Epidermal melanocyte (primary cell): ENCODE measurements at regions not wholly inside any gene's neighbourhood (a gene's known extent, or its start where the extent isn't known, plus 50 kb on each side); places are given as distances from the start of the nearest gene placed in this dataset.

Experiments
- DNase-seq: peaks from one replicate; pipeline ENCODE4 v3.0.0; 2011; ENCODE audit warnings: low spot score; ENCODE audit not compliant: insufficient read length

DNA sequence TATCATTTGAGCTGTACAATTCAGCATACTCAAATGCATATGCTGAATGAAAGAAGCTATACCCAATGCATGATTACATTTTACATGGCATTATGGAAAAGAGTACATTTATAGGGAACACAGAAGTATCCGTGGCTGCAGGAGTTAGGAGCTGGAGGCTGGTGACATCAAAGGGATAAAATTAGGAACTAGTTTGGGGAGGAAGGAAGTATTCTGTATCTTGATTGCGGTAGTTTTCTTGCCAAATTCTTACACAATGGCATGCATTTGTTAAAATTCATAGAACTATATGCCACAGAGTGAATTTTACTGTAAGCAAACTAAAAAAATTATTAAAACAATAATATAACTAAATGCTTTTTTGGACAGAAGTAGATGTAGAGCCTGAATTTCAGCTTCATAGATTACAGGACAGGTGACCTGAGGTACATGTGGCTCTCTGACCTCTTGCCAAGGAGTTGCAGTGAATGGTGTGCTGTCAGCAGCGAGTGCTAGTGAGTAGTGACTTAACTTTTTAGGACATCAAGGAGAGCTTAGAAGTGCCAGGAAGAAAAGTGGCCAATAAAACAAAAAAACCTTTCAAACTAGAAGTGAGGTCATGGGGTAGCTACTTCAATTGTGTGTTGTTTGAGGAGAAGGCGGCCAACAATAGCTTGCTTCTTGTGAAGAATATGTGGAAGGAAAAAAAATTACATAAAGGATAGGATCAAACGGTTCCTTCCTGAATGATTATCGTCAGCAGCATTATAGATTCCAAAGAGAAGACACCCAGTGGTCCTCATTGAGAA, 514.9 kb upstream of the CLINT1 start:
- no peak for DNase-seq

DNA sequence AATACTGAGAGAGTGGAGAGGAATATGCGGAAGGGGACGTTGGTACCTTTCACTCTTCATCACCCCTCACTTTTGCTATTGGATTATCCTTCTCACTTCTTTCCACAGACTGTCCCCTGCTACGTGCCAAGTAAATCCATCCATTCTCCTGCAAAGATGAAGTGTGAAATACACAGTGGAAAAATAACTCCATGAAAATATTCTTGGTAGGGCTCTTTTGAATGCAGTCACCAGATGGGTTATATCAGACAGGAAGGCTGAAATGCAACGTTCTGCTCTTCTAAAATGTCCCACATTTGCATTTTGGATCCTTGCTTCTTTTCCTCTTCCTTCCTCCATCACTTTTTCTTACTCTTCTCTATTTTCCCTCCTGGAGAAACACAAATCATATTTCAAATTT, 510.3 kb upstream of the CLINT1 start:
- DNase-seq, result no peak

DNA sequence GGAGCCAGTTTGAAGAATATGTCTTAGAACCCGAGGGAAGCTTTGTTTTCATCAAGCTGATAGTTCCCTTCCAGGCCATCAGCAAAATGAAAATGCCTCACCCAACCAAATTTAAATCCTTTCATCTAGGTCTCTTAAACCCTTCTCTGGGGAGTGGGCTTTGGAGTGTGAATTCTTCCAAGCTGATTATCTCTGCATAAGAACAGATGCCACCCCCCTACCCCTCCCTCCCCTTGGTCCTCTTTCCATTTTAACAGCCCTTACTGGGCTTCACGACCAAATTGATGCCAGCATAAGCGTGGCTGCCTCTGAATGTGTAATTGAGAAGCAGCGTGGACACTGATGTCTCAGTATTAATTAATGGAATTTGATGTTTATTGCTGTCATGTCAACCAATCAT, 509.7 kb upstream of the CLINT1 start:
- no peak for DNase-seq

DNA sequence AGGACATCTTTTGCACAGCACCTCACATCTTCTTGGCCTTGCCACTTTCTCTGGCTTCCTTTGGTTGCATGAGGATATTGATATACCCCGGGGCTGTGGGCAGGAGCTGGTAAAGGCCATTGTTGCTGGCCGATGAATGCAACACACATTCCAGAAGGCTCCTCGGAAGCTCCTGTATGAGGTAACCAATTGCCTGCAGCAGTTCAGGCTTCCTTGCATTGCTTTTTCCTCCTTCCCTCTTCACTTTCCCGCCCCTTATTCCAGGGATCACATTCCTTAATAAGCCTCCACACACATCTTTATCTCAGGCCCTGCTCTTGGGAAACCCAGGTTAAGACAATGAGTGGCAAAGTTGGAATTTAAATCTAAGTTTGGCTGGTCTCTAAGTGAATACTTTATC, 505.4 kb upstream of the CLINT1 start:
- no peak for DNase-seq

DNA sequence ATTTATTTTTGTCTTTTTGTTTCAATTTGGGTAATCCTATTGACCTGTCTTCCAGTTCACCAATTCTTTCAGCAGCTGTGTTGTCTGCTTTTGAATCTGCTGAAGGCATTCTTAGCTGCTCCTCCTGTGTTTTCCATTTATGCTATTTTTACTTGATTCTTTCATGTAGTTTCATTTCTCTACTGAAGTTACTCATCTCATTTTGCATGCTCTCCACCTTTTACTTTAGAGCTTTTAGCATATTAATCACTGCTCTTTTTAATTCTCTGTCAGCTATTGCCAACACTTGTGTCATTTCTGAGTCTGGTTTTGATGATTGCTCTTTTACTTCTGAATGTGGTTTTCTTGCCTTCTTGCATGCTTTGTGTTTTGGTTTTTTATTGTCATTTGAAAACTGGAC, 496.0 kb upstream of the CLINT1 start:
- DNase-seq, result no peak

DNA sequence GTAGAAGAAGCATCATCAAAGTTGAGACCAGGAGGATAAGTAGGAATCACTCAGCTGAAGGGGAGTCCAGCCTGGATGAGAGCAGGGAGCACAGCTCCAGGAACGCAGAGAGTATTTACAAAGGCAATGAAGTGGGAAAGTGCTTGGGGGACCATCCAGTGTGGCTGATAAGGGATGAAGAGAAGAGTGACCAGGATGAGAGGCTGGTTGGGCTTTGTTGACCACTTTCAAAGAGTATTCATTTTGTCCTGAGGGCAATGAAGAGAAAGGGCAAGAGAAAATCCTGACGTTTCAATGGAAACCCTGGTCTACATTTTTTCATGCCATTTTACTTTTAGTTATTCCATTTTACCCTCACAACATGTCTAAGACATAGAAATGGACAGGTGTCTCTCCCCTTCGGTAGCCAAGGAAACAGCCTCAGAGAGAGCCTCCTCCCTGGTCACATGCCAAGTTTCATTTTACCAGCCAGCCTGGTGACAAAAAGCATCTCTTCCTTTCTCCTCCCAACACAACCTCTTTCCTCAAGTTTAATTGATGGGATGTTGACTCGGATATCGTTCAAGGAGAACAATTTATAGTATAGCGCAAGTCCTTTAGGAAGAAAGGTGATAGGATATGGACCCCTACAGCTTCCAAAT, 492.7 kb upstream of the CLINT1 start:
- no peak for DNase-seq

DNA sequence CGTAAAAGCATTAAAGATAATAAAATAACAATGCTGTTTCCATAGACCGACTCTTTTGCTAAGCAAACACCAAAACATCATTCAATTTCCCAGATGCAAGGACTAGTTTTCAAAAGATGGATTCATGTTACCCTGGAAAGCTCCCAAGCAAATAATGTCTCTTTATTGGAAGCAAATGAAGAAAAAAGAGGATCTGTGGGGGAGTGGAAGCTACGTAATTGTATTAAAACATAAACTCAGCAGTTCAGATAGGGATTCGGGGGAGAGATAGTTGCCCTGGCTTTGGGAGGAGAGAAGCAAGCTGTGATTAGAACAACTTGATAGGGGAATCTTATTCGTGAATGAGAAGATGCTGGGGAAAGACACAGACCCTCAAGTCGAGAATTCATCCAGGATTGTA, 491.0 kb upstream of the CLINT1 start:
- DNase-seq, result no peak

DNA sequence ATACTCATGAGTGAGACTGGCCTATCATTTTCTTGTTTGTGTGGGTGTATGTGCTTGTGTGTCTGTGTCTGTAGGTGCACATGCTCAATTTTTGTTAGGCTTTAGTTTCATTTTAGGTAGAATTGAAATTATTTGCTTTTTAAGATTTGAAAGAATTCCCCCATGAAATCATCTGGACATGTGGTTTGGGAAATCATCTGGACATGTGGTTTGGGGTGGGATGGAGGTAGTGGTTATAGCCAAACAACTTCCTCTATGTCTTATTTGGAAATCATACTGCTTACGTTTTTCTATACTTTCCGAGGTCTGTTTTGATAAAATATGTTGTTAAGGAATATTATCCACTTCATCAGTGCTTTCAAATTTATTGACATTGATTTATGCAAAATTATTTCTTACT, 485.4 kb upstream of the CLINT1 start:
- DNase-seq, result no peak

DNA sequence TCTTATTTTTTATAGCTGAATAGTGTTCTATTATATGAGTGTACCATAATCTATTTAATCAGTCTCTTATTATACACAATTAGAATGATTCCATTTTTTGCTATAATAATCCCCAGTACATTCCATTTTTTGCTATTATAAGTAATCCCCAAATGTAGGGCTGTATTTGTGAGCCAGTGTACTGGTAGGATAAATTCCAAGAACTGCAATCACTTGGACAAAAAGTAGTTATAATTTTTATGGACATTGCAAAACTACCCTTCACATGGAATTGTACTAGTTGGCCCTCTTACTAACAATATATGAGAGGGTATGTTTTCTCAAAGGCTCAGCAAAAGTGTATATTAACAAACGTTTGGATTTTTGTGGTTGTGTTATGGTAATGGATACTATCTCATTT, 481.7 kb upstream of the CLINT1 start:
- no peak for DNase-seq

DNA sequence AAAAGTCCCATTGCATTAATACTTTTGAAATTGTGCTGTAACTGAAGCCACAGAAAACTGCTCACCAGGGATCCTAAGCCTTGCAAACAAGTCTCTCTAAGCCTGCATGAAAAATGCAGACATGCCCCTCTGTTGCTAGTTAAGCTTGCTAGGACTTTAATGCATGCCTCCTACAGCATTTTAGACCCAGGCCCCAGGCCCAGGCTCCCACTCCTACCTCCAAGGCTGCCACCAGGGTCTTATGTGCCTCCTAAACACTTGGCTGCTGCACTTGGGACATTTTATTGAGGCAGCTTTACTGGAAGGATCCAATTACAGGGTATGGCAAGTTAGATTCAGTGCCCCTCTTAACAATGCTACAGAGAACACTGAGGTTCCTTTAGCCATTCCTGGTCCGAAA, 467.3 kb upstream of the CLINT1 start:
- DNase-seq, result no peak

DNA sequence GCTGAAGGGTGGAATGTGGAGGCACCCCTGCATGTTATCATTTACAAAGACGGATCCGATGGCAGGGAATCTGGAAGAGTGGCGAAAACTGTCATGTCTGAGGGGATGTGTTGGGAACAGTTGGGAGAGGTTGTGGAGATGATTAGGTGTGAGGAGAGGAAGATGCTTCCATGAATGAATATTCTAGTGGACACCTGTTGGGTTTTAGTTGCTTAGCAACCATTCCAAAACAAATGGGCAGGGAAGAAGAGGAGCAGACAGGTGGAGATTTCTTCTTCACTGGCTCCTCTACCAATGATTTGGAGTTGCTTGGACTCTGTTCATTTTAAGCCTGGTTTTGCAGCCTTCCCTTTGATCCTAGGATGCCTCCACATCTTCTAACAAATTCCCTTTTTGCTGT, 465.3 kb upstream of the CLINT1 start:
- DNase-seq, result no peak

DNA sequence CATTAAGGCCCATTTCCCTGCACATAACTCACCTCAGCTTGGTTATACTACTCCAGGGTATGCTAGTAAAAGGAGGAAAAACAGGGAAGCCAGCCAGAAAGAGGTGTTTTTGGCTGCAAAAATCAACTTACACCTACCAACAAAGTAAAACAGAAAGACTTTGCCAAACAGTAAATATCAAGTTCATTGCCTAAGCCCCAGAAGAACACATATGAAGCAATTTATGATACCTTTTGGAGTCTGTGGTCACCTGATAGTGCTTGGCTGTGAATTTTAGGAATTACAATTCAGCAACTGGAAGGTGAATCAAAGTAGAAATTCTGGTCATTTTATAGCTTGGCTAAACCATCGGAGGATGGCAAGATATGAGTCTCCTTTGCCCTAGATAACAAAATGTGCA, 463.7 kb upstream of the CLINT1 start:
- no peak for DNase-seq

DNA sequence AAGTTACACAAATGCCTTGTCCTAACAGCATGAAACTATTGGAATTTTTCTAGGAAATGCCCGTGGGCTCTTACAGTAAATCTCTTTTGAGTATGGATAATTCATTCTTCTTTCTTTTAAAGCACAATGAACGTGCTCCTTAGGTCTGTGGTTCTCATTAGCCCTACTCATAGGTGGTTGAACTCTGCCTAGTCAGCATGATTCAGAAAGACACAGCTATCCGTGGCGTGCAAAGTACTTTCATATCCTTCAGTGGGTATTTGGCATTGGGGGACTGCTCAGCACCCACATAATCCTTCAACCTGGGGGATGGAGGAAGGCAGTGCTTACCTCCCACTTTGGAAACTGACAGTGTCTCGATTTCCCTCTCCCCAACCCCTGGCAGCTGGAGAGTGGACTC, 462.0 kb upstream of the CLINT1 start:
- no peak for DNase-seq

DNA sequence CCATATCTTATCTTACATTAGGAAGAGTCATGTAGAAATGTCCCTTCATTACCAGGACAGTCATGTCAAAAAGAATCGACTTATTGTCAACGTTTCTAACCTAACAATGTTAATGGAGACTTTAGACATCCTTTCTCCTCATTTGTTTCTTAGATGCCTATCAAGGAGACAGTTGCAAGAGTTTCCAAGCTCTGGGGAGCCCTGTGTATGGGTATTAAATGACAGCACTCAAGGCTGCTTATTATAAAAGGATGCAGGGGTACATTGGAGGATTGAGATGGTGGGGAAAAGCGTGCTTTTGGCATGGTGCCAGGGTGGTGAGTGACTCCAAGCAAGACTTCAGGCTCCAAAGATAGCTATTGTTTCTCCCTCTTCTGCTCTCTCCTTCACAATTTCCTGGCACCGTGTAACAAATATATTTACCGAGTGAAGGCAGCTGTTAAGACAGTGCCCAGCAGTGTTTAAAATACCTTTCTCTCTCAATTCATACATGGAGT, 461.3 kb upstream of the CLINT1 start:
- no peak for DNase-seq

DNA sequence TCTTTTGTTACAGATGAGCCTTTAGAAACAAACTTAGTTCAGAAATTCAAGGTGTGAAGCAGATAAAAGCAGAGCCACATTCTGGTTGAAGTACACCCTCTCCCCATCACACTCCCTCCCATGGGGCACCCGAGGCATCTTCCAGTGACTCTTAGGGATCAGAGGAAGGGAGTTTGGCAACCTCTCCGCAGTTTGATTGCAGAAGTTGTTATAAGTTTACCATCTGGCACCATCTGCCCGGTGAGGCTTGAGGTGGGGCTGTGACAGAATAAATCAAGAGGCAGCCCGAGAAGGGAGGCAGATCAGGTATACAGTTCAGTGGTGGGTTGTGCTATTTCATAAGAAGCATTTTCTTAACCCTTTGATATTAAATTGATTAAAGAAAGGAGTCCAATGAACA, 458.6 kb upstream of the CLINT1 start:
- no peak for DNase-seq

DNA sequence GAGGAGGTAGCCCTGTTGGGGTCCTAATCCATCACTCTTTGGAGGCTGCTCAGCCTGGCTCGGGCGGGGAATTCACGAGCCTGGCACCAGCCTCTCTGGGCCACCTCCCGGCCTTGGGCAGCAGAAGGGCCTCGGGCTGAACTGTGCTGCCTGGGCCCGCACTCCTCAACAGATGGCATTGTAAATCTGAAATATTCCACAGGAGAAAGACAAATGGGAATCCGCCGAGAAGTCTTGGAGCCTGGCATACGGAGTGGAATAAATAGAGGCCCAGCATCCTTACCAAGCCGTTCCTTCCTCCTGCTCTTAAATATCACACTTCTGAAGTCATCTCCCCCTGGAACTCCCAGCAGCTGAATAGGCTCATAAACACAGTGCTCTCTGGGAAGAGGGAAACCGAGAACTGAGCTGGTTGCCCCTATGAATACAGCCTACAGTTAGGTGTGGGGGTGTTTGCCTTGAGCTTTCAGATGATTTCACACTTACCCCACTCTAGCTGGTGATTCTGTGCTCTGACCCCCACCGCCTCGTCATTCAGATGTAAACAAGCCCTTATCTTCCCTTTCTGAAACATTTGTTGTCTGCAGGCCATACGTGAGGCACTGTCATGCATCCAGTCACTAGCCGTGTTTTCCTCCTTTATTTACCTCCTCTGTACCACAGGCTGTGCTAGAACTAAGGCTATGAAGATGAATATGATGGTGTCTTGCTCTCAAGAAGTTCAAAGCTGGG, 455.0 kb upstream of the CLINT1 start:
- DNase-seq, result no peak

DNA sequence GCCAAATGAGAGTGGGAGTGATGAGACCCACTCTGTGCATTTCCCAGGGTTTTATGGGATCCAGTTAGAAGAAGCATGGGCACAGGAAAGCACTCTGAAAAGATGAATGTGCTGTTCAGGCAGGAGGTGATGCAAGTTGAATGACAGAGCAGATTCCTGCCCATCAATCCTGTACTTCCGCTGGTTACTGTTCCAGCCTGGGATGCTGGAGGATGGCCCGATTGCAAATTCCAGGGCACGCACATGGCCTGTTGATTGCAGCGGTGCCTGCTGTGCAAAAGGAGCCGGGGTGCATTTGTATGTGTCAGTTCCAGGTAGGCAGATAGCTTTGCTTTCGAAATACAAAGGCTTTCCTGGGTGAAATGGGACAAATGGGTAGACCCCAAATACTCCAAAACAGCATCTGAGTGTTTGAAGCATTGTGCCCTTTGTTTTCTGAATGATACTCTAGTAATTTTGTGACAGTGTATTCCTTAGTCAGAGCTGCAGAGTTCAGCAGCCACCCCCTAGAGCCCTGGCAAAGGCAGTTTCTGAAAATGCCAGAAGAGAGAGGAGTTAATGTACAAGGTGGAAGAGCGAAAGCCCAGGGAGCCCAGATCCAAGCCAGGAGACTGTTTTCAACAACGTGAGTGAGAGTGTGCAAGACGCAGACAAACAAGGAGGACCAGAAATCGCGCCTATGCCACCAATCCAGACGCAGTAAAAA, 454.2 kb upstream of the CLINT1 start:
- DNase-seq, result no peak

DNA sequence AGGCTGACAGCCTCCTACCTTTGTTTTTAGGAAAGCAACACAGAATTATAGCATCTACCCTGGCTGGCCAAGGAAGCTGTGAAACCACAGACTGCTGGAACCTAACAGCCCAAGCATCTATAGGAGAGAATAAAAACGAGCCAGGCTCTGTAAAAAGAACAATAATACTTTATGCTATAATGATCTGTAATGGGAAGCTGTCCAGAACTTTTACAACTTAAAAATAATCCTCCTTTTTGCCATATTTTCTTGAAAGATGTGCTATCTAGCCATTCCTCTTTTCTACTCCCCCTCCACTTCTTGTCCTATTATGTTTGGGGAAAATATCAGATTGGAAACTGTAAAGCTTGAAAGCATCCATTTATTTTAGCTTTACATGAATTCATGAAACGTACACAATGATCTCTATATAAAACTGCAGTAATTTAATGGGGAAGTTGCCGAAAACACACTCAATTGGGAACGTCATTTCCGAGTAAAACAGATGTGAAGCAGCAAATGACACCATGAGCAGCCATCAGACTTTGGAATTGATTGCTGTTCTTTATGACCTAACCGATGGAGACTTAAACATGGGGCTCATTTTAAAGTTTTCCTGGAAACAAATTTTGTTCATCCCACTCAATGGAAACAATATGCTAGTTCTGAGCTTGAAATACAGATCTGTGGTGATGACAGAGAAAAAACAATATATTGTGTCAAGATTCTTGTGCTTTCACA, 450.3 kb upstream of the CLINT1 start:
- DNase-seq, result no peak

DNA sequence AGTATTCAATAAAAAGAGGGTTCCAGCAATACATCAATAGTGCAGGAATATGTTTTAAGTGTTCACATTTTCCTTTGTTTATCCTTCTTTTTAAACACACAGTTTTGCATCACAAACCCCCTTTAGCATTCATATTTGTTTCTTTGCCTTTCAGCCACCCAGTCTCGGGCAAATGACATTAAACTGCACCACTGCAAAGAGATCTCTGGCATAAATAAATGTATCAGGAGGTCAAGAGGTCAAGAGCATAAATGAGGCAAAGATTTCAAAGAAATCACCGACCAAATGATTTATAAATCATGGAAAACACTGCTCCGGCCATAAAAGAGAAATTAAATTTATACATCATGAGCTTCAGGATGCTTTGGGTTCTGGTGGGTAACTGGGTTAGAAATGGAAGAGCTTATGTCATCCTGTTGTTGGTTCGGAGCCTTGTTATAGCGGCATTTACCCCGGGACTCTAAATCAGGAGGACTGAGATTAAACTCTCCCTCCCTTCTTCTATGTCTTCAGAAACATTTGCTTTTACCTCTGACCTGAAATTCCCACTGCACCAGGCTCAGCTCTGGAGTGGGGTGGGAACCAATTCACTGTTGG, 449.6 kb upstream of the CLINT1 start:
- DNase-seq, result no peak

DNA sequence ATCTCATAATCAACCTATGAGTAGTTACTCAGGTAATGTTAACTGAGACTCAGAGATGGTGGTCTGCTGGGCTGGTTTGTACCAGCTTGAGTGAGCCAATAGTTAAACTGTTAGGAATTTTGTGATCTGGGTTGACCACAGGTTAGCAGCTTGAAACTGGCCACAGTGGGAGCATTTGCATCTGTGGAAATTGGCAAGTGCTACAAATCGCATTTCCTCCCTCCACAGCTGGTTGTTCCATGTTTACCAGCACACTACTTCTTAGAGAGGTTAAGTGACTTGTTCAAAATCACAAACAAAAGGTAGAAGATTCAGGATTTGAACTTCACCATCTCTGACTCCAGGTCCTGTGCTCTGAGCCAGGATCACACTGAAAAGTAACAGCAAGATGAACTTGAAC, 446.9 kb upstream of the CLINT1 start:
- DNase-seq, result no peak

DNA sequence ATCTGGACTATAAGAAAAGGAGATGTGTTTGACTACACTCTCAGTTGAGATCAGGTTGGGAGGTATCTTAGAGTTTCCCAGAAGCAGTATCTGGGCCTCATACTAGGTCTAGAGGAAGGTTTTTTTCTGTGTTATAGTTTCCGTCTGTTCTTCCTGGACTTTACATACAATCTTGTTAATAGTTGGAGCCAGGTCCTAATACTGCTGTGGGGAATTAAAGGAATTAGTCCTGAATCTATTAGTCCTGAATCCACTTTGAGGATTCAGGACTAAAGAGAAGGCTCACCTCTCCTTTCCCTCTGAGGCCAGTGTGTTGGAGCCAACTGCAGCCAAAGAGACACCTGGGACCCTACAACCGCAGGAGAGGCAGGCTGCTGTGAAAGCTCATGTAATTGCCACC, 445.7 kb upstream of the CLINT1 start:
- DNase-seq, result no peak
